GM18520 (cell line): ENCODE measurements at regions not wholly inside any gene's neighbourhood (a gene's known extent, or its start where the extent isn't known, plus 50 kb on each side); places are given as distances from the start of the nearest gene placed in this dataset.
"Not testable (repeated sequence)": the region's sequence is repeated elsewhere in the genome, so short reads cannot be mapped to it uniquely, and the experiment has no call there.

Experiments used
- ATAC-seq: cut with Tn5 transposase; IDR thresholded peaks from one replicate; pipeline ENCODE4 v1.9.1; 2021; ENCODE audit not compliant: unreplicated experiment

DNA sequence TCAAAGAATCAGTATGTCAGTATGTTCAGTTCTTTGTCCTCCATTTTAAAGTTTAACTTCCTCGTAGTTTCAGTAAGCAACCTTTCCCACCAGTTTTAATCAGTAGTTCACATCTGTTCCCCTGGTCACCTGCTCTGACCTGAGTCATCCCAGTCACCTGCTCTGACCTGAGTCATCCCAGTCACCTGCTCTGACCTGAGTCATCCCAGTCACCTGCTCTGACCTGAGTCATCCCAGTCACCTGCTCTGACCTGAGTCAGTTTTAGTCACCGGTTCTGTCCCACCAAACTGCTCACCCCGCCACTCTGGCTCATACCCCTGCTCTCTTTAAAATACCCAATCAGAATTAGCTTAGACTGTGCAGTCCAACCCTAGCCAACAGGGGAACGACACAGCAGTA lies 180.1 kb upstream of the CNTN6 start:
- not testable (repeated sequence) for ATAC-seq

DNA sequence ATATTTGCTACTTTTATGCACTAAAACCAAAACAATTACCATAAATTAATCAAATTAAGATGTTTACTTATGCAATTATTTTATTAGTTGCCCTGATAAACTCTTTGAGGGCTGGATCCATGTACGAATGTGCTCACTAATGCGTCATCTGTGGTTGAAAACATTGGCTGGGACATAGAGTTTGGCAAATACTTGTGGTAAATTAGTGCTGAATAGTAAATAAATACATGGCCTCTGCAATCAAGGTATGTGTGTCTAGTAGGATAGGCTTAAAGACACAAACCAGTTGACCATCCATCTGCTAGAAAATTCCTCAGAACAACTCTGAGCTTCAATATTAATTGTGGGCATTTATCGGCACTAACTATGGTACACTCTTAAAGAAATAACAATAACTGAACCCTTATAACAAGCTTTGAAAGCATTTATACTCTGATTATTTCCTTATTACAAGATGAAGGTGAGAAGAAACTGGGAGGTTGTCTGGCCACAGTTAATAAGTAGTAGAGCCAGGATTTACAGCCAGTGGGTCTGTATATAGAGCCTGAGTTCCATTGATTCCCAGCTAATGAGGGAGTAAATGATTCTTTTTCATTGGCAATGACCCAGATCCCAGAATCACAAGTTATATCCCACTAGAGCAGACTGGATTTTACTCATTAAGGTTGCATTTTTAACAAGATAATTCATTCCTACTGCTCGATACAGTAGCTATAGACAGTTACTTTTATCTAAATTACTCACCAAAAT lies 169.5 kb upstream of the CNTN6 start:
- no peak for ATAC-seq

DNA sequence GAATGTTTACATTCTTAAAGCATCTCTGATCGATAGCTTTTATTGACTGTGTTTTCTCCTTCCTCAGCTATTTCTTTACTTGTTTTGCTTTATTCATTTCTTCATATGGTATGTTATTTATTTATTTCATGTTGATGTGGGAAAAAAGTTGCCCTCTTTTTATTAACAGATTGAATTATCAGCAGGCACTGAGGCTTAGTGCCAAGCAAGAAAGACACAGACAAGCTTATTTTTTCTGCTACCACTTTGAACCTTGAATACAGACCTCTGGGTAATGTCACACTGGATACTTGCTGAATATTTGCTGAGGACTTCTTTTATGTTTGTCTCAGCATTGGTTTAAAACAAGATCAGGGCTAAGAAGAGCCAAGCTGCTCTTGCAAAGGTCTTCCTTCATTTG lies 162.0 kb upstream of the CNTN6 start:
- ATAC-seq: no peak

DNA sequence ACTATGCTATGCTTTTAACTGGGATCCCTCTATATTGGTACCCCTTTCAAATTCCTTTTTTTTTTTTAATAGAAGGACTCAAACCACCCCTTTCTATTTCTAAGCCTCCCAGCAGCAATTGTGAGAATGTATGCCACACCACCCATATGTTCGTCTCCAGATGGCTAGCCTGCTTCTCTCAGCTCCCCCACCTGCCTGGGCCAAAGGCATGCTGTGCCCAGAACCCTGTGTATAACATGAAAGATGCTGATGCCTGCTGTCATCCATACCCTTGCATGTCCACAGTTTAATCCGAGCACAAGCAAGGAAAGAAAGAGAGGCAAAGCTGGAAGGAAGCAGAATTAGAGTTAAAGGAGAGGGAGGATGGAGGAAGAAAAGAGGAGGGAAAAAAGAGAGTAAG lies 159.5 kb upstream of the CNTN6 start:
- no peak for ATAC-seq

DNA sequence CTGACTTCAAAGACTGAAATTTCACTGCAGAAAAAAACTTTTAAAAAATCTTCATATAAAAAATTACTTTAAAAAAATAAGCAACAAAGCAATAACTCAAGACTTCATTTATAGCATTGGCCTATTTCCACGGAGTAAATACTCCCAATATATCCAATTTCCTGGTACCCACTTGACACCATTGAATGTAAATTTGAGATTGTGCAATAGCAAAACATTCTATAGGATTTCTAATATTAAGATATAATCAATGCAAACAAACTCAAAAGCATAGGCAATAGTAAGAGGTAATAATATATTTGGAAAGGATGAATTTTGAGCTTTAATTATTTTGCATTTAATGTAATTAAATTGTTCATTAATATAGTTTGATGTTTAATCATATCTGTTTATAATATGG lies 148.0 kb upstream of the CNTN6 start:
- no peak for ATAC-seq

DNA sequence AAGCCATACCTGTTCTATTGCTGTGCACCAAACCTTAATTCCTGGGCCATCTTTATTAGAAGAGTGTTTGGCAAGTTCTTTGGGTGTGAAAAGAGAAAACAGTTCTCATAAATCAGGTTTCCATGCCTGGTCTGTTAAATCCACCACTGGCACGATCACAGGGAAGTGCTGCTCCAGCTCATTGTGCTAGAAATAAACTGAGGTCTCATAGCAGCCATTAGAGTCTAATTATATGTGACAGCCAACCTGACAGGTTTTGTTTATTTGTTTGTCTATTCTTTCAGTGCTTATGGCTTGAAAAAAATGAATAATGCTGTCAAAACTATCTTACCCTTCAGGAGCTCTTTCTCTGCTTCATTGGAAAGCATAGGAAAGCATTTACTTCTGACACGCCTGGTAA lies 147.1 kb upstream of the CNTN6 start:
- no peak for ATAC-seq

DNA sequence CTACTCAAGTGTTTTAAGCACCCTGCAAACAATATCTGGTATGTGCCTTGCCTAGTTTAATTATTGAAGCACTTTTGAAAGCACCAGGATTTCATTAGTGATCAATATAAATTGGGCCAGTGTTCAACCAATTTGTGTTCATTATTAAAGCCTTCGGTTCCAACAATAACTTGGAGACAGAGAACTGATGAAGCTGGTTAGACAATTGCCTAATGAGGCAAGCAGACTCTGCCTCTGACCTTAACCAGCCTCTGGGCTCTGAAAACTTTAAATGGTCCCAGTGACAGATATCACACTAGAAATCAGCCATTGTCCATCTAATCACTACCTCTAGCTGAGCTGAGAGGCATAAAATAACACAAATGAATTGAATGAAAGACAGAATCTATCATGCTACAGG lies 139.9 kb upstream of the CNTN6 start:
- ATAC-seq: no peak

DNA sequence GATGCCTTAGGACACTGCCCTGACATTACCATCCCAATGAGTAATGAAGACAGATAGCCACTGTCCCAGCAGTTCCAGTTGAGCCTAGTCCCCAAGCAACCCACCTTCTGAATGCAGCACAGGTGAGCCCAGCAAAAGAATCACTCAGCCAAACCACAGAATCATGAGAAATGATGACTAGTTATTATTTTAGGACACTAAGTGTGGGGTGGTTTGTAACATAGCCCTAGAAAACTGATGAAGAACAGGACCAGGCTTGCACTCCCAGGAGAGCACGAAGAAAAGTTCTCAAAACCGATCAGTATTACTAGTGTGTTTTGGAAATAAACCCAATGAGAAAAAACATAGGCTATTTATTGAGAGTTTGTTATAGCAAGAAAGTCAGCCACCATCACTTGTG lies 129.6 kb upstream of the CNTN6 start:
- no peak for ATAC-seq

DNA sequence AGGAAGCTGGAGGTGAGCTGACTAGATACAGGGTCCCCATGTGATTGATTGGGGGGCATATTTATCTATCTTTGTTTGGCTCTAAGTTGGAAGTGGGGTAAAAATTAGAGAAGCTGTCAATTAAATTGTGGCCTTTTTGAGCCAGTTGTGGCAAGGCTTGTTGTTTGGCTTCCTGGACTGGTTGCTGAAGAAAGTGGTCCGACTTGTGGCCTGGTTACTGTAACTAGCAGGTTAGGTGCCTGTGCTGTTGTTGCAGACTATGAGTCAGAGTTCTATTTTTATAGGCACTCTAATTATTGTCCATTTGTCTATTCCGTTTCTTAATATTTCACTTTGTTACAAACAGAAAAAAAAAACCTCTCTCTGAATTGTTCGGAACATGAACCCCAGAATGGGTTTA lies 129.1 kb upstream of the CNTN6 start:
- ATAC-seq: no peak

DNA sequence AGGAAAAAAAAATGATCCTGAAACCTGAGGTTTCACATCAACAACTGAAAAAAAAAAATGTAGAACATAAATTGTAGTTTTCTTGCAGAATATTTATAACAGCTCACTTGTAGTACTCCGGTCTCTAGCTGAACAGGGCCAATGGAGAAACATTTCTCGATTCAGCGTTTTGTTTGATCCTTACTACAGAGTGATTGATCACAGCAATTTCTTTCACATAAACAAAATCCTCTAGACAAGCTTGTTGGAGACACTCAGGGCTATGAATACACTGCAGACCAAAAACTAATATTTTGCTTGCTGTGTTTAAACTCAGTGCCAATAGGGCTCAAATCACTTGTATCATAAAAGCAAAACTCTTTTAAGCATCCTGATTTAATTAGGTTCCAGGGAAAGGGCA lies 127.0 kb upstream of the CNTN6 start:
- ATAC-seq: no peak

DNA sequence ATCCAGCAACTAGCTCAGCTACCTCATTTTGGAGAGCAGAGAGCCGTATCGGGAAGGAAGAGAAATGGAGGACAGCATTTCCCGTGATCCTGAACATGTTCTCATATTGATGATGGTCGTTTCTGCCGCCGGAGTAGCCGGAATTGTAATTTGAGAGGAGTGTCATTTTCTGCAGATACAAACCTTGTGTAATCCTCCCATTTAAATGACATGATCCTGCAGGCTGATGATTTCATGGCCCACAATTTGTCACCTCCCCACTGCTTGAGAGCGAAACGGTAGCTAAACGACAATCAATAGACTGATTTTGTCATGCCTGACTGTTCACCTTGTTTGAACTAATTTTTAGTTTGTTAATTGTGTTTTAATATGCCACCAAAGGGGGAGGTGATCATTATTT lies 126.5 kb upstream of the CNTN6 start:
- ATAC-seq: no peak

DNA sequence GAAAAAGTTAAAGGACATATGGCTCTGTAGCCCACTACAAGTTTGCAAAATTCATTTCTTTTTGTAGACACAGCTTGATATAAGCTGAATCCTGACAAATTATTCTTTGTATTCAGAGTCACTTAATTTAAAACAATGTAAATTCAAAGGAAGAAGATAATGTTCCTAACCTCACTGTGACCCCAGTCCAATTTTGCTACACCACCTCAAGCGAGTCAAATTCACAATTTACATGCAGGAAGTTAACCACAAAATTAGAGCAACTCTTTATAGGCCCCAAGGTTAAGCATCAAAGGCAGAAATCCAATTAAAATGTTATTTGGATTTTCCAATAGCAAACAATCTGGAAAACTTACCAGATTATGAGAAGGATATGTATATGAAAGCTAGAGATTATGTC lies 119.5 kb upstream of the CNTN6 start:
- no peak for ATAC-seq

DNA sequence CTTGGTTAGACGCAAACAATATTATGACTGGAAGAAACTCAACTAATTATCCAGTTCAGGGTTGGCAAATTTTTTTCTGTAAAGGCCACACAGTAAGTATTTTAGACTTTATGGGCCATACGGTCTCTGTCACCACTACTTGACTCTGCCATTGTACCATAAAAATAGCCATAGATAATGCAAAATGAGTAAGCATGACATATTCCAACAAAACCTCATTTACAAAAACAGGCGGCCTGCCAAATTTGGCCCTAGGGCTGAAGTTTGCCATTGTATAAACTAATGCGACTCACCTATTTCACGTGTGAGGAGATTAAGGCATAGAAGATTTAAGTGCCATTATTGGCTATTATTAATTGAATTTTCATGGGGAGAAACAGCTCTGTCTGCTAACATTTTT lies 116.8 kb upstream of the CNTN6 start:
- ATAC-seq: no peak

DNA sequence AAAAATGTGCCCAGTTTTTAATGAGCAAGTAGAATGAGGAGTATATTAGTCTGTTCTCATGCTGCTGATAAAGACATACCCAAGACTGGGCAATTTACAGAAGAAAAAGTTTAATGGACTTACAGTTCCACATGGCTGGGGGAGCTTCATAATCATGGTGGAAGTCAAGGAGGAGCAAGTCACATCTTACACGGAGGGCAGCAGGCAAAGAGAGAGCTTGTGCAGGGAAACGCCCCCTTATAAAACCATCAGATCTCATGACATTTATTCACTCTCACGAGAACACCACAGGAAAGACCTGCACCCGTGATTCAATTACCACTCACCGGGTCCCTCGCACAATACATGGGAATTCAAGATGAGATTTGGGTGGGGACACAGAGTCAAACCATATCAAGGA lies 111.7 kb upstream of the CNTN6 start:
- ATAC-seq: no peak

DNA sequence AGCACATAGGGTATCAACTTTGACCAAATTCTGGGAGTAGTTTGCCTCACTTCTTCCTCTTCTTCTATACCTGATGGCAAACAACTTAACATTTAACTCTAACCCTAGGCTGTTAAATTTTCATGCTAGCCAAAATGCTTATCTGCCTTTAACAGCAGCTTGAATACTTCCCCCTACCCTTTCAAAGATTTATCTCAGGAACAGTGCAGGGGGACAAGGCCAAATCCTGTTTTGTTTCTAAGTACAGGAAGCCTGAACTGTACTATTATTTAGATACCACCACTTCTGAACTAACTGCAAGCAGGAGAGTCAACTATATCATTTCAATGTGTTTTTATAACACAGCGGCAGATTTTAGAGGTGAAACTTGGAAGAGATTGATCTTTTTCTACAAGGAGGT lies 104.0 kb upstream of the CNTN6 start:
- no peak for ATAC-seq

DNA sequence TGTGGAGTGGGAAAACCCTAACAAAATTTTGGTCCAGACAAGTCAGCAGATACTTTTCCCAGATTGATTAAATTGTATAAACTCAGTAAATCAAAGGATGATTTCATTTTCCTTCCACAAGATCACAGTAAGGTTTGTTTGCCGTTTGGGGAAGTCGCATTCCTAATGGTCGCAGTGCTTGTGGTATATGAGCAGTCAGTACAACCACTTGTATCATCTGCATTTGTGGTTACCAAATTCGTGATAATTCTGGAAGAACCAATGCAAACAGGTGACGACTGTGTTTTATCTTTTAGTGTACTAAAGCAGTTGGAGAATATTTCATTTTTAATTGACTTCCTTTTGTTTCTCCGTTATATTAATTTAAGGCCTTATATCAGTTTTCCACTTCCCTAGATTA lies 100.0 kb upstream of the CNTN6 start:
- no peak for ATAC-seq

DNA sequence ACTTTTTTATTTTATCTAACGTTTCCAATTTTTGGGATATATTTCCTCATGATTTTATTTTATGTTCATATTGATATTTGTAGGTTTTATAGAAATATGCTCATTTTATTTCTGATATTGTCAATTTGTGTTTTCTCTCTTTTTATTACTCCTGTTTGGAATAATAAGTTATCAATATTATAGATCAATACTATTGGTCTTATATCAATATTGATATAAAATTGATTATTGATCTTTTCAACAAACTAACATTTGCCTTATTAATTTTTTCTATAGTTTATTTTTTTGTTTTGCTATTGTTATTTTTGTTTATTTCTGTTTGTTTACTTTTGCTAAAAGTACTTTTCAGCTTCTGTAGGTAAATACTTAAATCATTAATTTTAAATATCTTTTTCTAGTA lies 90.8 kb upstream of the CNTN6 start:
- ATAC-seq: no peak

DNA sequence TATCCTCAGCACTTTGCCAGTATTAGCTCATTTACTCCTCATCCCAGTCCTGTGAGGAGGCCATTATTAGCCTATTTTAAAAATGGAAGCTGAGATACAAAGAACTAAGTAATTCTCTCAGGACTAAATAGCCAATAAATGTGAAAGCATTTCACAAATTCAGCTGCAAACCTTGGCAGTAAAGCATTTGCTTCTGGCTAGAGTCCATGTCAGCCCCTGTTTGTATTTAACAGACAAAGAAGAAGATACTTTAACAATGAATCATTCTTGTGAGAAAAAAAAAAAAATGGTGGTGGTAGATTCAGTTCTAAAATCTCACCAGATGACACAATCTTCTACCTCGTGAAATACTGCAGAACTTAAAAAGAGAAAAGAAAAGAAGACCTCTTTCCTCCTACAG lies 85.0 kb upstream of the CNTN6 start:
- ATAC-seq: no peak

DNA sequence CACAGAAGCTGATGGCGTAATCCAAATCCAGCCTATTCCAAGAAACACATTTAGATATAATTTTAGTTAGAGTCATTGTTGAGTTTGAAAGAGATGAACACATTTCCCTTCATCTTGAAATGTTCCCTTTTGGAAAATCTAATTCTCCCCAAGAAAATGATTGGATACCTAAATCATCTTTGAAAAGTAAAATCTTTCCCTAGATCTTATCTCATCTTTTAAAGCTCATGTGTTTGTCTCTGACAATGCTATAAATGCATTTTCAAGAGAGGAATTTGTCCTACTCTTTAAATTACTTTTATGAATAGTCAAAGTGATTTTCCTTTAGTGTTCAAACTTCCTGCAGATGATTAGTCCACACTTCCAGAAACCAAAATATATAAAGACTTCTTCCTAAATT lies 82.6 kb upstream of the CNTN6 start:
- no peak for ATAC-seq

DNA sequence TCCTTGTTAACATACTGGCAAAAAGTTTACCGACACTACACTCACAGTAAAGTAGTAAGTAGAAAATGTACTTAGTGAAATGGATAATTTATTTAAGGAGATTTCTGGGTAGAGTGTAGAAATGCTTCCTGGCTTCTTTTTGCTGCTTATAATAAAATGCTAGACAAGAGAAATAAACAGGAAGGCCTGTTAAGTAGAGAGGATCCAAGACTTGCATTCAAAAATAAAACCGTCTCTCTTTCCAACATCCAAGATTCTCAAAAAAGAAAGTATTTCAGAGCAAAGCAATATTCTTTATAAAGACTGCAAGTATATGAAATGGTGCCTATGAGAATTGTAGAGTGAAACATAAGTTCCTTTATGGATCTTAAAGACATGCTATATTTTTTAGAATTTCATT lies 77.0 kb upstream of the CNTN6 start:
- ATAC-seq: no peak

DNA sequence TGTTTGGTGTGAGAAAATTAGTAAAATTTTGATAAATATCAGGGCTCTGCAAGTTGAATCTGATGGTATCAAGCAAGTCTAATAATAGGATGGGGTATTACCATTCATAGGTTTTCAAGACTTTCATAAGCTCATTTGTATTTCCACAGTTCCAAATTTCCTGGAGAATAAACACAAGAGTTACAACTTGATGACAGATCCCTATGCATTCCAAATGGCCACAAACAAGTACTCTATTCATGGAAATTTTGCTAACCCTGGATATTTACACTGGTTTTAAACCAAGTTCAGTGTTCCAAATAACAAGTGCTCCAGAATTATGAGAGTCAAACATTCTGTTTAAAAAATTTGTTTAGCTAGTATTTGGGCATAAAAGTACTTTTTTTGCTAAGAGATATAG lies 75.0 kb upstream of the CNTN6 start:
- ATAC-seq: no peak

DNA sequence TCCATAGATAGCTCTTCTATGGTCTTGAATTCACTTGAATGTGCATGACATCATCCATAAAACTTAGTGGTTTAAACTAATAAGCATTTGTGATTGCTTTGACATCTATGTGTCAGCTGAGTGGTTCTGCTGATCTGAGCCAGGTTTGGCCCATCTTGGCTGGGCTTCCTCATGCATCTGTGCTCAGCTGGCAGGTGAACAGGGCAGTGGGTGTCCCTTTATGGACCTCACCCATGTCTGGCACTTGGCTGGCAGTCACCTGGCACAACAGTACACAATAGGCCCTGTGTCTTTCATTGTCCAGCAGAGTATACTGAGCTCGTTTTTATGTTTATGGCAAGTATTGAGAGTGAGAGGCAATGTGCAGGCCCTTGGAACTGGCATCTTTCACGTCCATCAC lies 73.7 kb upstream of the CNTN6 start:
- ATAC-seq: no peak

DNA sequence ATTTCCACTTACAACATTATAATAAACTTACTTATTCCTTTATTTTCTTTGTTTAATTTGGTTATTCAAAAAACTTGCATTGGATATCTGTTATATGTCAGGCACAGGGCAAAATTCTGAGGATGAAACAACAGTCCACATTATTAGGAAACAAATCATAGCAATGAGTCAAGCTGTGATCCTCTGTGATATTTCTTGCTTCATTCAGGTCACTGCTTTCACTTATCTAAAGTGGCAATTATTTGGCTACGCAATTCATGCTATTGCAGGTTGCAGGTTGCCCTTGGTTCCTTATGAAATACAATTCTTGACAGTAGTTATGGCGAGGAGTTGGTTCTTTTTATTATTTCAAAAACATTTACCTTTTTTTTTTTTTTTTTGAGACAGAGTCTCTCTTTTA lies 66.4 kb upstream of the CNTN6 start:
- ATAC-seq: no peak
